Naive thymus-derived CD8-positive, alpha-beta T cell (primary cell): ENCODE measurements at regions not wholly inside any gene's neighbourhood (a gene's known extent, or its start where the extent isn't known, plus 50 kb on each side); places are given as distances from the start of the nearest gene placed in this dataset.
"Not testable (repeated sequence)": the region's sequence is repeated elsewhere in the genome, so short reads cannot be mapped to it uniquely, and the experiment has no call there.

Source experiments
- ATAC-seq, 2 donors: fragments of 150-1000 bp; cut with Tn5 transposase in 1 of 2; sonication (Bioruptor Pico), chemical (Tn5 transposase) in 1 of 2; 1 replicate in 1 of 2; 2 replicates in 1 of 2; pipeline ENCODE4 v1.10.0; 2021; ENCODE audit warnings: mild to moderate bottlenecking in 2 of 2, moderate library complexity in 2 of 2
- POLR2A ChIA-PET: fragments of 350-600 bp; sonication (Branson Sonifier 250); formaldehyde crosslinking; loops from one replicate; lab custom pipeline; 2021; ENCODE audit warnings: antibody characterized with exemption; lab: Charles Lee
- DNase-seq, 10 donors: peaks; one replicate each; pipeline versions ENCODE4 v3.0.0 to v3.0.0-alpha.2; 2020 to 2022
- H3K27ac Mint-ChIP-seq, 10 donors: one replicate each; pipeline ENCODE4 v1.8.0; 2020 to 2022; ENCODE audit warnings: mild to moderate bottlenecking in 10 of 10, mixed read lengths in 10 of 10, moderate library complexity in 4 of 10, inconsistent platforms in 1 of 10
- H3K27me3 Mint-ChIP-seq, 5 donors: one replicate each; pipeline ENCODE4 v1.8.0; 2021 to 2022; ENCODE audit warnings: mixed read lengths in 5 of 5
- H3K36me3 Mint-ChIP-seq, 3 donors: one replicate each; pipeline ENCODE4 v1.8.0; 2020 to 2022; ENCODE audit warnings: mixed read lengths in 3 of 3, mild to moderate bottlenecking in 2 of 3, inconsistent platforms in 1 of 3
- H3K4me1 Mint-ChIP-seq, 4 donors: one replicate each; pipeline ENCODE4 v1.8.0; 2021 to 2022; ENCODE audit warnings: mixed read lengths in 4 of 4
- H3K4me3 Mint-ChIP-seq, 10 donors: one replicate each; pipeline ENCODE4 v1.8.0; 2020 to 2022; ENCODE audit warnings: mild to moderate bottlenecking in 10 of 10, mixed read lengths in 10 of 10, moderate library complexity in 6 of 10, inconsistent platforms in 1 of 10
- H3K9me3 Mint-ChIP-seq, 9 donors: one replicate each; pipeline ENCODE4 v1.8.0; 2020 to 2022; ENCODE audit warnings: mixed read lengths in 9 of 9, mild to moderate bottlenecking in 3 of 9, inconsistent platforms in 1 of 9, moderate library complexity in 1 of 9

- DNase-seq, H3K4me1 Mint-ChIP-seq, POLR2A ChIA-PET, H3K9me3 Mint-ChIP-seq, H3K4me3 Mint-ChIP-seq, H3K36me3 Mint-ChIP-seq, H3K27me3 Mint-ChIP-seq, H3K27ac Mint-ChIP-seq, ATAC-seq: not testable (repeated sequence)
Observed at GRCh38 chr5:176018598-176018997, 50.5 kb upstream of the THOC3 start.

- H3K9me3 Mint-ChIP-seq, POLR2A ChIA-PET: not testable (repeated sequence)
Observed at GRCh38 chr5:176020852-176021251, 52.7 kb upstream of the THOC3 start.

GRCh38 chr5:176023535-176023934 lies 55.4 kb upstream of the THOC3 start:
- H3K4me1 Mint-ChIP-seq, DNase-seq, H3K9me3 Mint-ChIP-seq, H3K27ac Mint-ChIP-seq, H3K4me3 Mint-ChIP-seq, ATAC-seq, POLR2A ChIA-PET, H3K36me3 Mint-ChIP-seq, H3K27me3 Mint-ChIP-seq: not testable (repeated sequence)

More at GRCh38 chr5:176020852-176021251, 52.7 kb upstream of the THOC3 start:
- ATAC-seq, H3K27me3 Mint-ChIP-seq, H3K27ac Mint-ChIP-seq, H3K36me3 Mint-ChIP-seq, H3K4me1 Mint-ChIP-seq, H3K4me3 Mint-ChIP-seq: not testable (repeated sequence)
- peak in 1 of 10 donors; percentile 21 for DNase-seq

- H3K36me3 Mint-ChIP-seq, H3K4me1 Mint-ChIP-seq, DNase-seq, H3K9me3 Mint-ChIP-seq, POLR2A ChIA-PET, H3K27me3 Mint-ChIP-seq: not testable (repeated sequence)
- ATAC-seq: peak; percentile 5 to 7
- Mint-ChIP-seq H3K4me3 (peak overlapping the region in 1 of 10 donors; percentile 28), H3K27ac (peak overlapping the region in 3 of 10 donors; percentile 70 to 92 (median 72))
Observed at GRCh38 chr5:176029445-176029844, 61.3 kb upstream of the THOC3 start.

GRCh38 chr5:176030361-176031117 lies 62.4 kb upstream of the THOC3 start:
- ATAC-seq (peak; percentile 60 to 67), DNase-seq (peak in 1 of 10 donors; percentile 78)
- H3K9me3 Mint-ChIP-seq, H3K4me1 Mint-ChIP-seq, H3K27me3 Mint-ChIP-seq, H3K36me3 Mint-ChIP-seq, H3K27ac Mint-ChIP-seq, POLR2A ChIA-PET, H3K4me3 Mint-ChIP-seq: not testable (repeated sequence)

- peaks cover 8 to 11% (median 11%) of the 10 kb centered on the region in 4 donors for H3K4me1 Mint-ChIP-seq
- H3K27ac Mint-ChIP-seq, POLR2A ChIA-PET, H3K4me3 Mint-ChIP-seq, DNase-seq, H3K36me3 Mint-ChIP-seq, H3K9me3 Mint-ChIP-seq, H3K27me3 Mint-ChIP-seq: not testable (repeated sequence)
- ATAC-seq: peak; percentile 59 to 65
Observed at GRCh38 chr5:176031118-176031510, 63.0 kb upstream of the THOC3 start.

- H3K9me3 Mint-ChIP-seq, POLR2A ChIA-PET, H3K36me3 Mint-ChIP-seq, DNase-seq, ATAC-seq, H3K27me3 Mint-ChIP-seq: not testable (repeated sequence)
- Mint-ChIP-seq H3K4me1 (peaks cover 16 to 28% (median 20%) of the 10 kb centered on the region in 4 donors), H3K27ac (peak overlapping the region in 5 of 10 donors; percentile 7 to 65 (median 31)), H3K4me3 (peak overlapping the region in 4 of 10 donors; percentile 35 to 79 (median 48))
Observed at GRCh38 chr5:176033186-176033585, 65.1 kb upstream of the THOC3 start.

- Mint-ChIP-seq H3K27ac (peak overlapping the region in 9 of 10 donors; percentile 57 to 95 (median 89)), H3K4me3 (peak overlapping the region; percentile 14 to 77 (median 38))
Observed at GRCh38 chr5:176034407-176035200, 66.5 kb upstream of the THOC3 start.

GRCh38 chr5:176035201-176035530 lies 67.1 kb upstream of the THOC3 start:
- ATAC-seq, H3K27me3 Mint-ChIP-seq, H3K9me3 Mint-ChIP-seq, H3K36me3 Mint-ChIP-seq, POLR2A ChIA-PET, DNase-seq: not testable (repeated sequence)
- Mint-ChIP-seq H3K4me3 (peak overlapping the region; percentile 14 to 77 (median 35)), H3K27ac (peak overlapping the region in 9 of 10 donors; percentile 57 to 95 (median 89)), H3K4me1 (peaks cover 25 to 36% (median 29%) of the 10 kb centered on the region in 4 donors)

More at GRCh38 chr5:176034407-176035200, 66.5 kb upstream of the THOC3 start:
- DNase-seq: peak in 1 of 10 donors; percentile 37
- H3K36me3 Mint-ChIP-seq, POLR2A ChIA-PET, H3K27me3 Mint-ChIP-seq, H3K9me3 Mint-ChIP-seq: not testable (repeated sequence)
- H3K4me1 Mint-ChIP-seq: peaks cover 21 to 33% (median 26%) of the 10 kb centered on the region in 4 donors
- ATAC-seq: peak; percentile 44 to 45

GRCh38 chr5:176035816-176036308 lies 67.7 kb upstream of the THOC3 start:
- H3K4me3 Mint-ChIP-seq: peak overlapping the region; percentile 52 to 87 (median 68)
- H3K36me3 Mint-ChIP-seq, H3K27me3 Mint-ChIP-seq, POLR2A ChIA-PET, H3K9me3 Mint-ChIP-seq: not testable (repeated sequence)
- ATAC-seq (peak; percentile 26 to 50), DNase-seq (peak in 5 of 10 donors; percentile 20 to 70 (median 31))
- peak overlapping the region; percentile 83 to 97 (median 94) for H3K27ac Mint-ChIP-seq
- H3K4me1 Mint-ChIP-seq: peaks cover 29 to 38% (median 33%) of the 10 kb centered on the region in 4 donors

GRCh38 chr5:176036391-176036790 lies 68.3 kb upstream of the THOC3 start:
- H3K36me3 Mint-ChIP-seq, DNase-seq, H3K27me3 Mint-ChIP-seq, ATAC-seq, POLR2A ChIA-PET, H3K9me3 Mint-ChIP-seq: not testable (repeated sequence)
- Mint-ChIP-seq H3K27ac (peak overlapping the region; percentile 83 to 97 (median 94)), H3K4me1 (peaks cover 29 to 38% (median 35%) of the 10 kb centered on the region in 4 donors), H3K4me3 (peak overlapping the region; percentile 52 to 87 (median 68))

GRCh38 chr5:176037190-176037589 lies 69.1 kb upstream of the THOC3 start:
- DNase-seq, H3K36me3 Mint-ChIP-seq, ATAC-seq, H3K9me3 Mint-ChIP-seq, POLR2A ChIA-PET, H3K27me3 Mint-ChIP-seq: not testable (repeated sequence)
- H3K27ac Mint-ChIP-seq: peak overlapping the region in 9 of 10 donors; percentile 44 to 92 (median 73)
- H3K4me3 Mint-ChIP-seq: peak overlapping the region in 4 of 10 donors; percentile 33 to 79 (median 66)
- peaks cover 29 to 46% (median 42%) of the 10 kb centered on the region in 4 donors for H3K4me1 Mint-ChIP-seq
